Motor neuron (in vitro differentiated cells): ENCODE measurements at regions not wholly inside any gene's neighbourhood (a gene's known extent, or its start where the extent isn't known, plus 50 kb on each side); places are given as distances from the start of the nearest gene placed in this dataset.

Experiments used
- ATAC-seq, 8 experiments: fragments of 200-7000 bp; cut with Tn5 transposase; replicated peaks in 6 of 8; 2 replicates each; pipeline ENCODE4 v1.8.0; 2021; ENCODE audit warnings: mild to moderate bottlenecking in 8 of 8, moderate library complexity in 8 of 8
- H3K27ac ChIP-seq, 2 donors: fragments of 250-450 bp; sonication (Bioruptor Pico); 2 replicates each; pipeline ENCODE4 v1.9.0; 2021; ENCODE audit warnings: antibody characterized with exemption in 2 of 2, mild to moderate bottlenecking in 2 of 2, moderate library complexity in 1 of 2
- H3K4me1 ChIP-seq, 2 donors: fragments of 250-450 bp; sonication (Bioruptor Pico); replicated peaks in 1 of 2; 2 replicates each; pipeline ENCODE4 v1.6.1; 2021; ENCODE audit warnings: antibody characterized with exemption in 2 of 2, mild to moderate bottlenecking in 2 of 2, moderate library complexity in 1 of 2
- H3K4me3 ChIP-seq, 5 donors: fragments of 250-450 bp; sonication (Bioruptor Pico); 2 replicates each; pipeline ENCODE4 v1.9.0; 2021; ENCODE audit warnings: antibody characterized with exemption in 5 of 5, mild to moderate bottlenecking in 5 of 5, moderate library complexity in 4 of 5
- WGBS, 10 experiments: fragments of 450-650 bp; shearing (Covaris generic); methylation state at CpG; one replicate each; pipeline ENCODE4 v1.0.0; 2022; 5-methylcytosine and 5-hydroxymethylcytosine counted together
- in situ Hi-C, 9 experiments: fragments of 400-800 bp; cut with MboI; loops; one replicate each; pipeline ENCODE4 v1.15.0; 2021; ENCODE audit warnings: low sequenced_read_pairs in 9 of 9, low pct_unique_long_range_greater_than_20kb in 2 of 9; ENCODE audit not compliant: unreplicated experiment in 9 of 9

- no peak for ATAC-seq
- 24 to 100% (median 81%) methylated on average over 1 to 7 of the region's 8 CpGs; no CpG with 5 or more reads in 3 of the 10 experiments for WGBS, 10 experiments
- in situ Hi-C loops, result no loop called here
- H3K4me3 ChIP-seq, result no peak overlapping the region
- H3K4me1 ChIP-seq, result peaks cover 0 to 2% of the 10 kb centered on the region in 2 donors
- H3K27ac ChIP-seq, result no peak overlapping the region
Observed at GRCh38 chr1:29990304-29990703, 733.1 kb downstream of the MATN1 start.

DNA sequence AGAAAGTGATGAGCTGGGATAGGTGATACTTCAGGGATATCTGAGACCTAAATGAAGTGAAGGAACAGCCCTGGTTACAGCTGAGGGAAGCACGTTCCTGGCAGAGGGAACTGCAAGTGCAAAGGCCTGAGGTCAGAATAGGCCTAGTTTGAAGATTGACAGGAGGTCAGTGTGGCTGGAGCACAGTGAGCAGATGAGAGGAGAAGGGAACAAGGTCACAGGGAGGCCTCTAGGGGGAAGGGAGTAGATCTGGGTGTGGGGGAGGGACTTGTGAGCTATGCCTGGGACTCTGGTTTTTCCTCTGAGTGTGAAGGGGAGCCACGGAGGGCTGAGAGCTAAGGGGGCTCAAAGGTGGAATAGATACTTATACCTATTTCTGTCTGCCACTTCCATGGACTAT, 736.4 kb downstream of the MATN1 start:
- peaks cover 0 to 17% of the 10 kb centered on the region in 2 donors for H3K4me1 ChIP-seq
- WGBS, 10 experiments, result 0 to 67% (median 38%) methylated on average over 1 to 2 of the region's 2 CpGs; no CpG with 5 or more reads in 3 of the 10 experiments
- ATAC-seq, result no peak
- in situ Hi-C loops, result no loop called here
- no peak overlapping the region for H3K27ac ChIP-seq
- no peak overlapping the region for H3K4me3 ChIP-seq

DNA sequence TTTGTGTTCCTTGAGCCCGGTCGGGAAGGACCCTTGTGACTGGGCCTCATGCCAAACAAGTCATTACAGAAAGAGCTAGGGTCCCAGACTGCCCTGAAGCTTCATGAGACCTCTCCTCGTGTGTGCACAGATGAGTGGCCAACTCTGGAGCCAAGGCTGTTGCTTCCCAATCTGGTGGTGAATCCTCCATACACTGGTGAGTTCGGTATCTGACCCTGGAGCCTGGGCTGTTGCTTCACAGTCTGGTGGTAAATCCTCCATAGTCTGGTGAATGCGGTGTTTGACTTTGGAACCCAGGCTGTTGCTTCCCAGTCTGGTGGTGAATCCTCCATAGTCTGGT, 737.8 kb downstream of the MATN1 start:
- in situ Hi-C loops, result no loop called here
- Histone ChIP-seq H3K4me1 (peaks cover 0 to 17% of the 10 kb centered on the region in 2 donors), H3K4me3 (no peak overlapping the region), H3K27ac (no peak overlapping the region)
- 13 to 100% (median 77%) methylated on average over 1 to 5 of the region's 5 CpGs; no CpG with 5 or more reads in 2 of the 10 experiments for WGBS, 10 experiments
- ATAC-seq, result no peak

DNA sequence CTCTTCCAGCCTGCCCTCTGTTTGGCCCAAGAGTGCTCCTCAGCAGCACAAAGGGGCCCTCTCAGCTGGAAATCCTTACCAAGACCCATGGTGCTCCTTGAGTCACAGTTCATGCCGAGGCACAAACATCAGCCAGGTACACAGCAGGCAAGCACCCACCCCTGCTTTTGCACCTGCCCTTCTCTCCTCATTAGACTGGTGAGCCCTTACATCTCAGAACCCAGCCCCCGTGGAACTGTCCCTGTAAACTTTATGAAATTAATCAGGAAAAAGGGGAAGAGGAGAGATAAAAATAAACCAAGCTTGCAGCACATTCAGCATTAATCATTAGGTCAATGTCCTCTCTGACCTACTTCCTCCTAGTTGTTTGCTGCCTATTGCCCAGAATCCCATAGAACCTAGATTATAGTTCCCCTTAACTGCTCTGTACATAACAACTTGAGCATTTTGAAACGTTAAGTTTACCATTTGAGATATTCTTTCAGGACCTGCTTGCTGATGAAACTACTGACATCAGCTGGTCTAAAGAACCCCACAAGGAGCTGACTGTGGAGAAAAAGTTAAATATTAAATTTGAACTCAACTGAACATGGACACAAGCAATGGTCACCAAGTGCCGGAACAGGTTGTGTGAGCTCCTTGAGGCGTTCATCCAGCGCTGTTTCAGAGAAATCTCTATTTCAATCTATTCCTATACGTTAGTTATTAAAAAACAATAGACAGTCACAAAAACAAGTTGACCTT, 738.4 kb downstream of the MATN1 start:
- ATAC-seq, result peak in 2 of 8 experiments; percentile 16 to 17
- 46 to 100% (median 71%) methylated on average over 1 to 7 of the region's 7 CpGs; no CpG with 5 or more reads in 2 of the 10 experiments for WGBS, 10 experiments
- no peak overlapping the region for H3K27ac ChIP-seq
- peaks cover 0 to 17% of the 10 kb centered on the region in 2 donors for H3K4me1 ChIP-seq
- in situ Hi-C loops, result no loop called here
- no peak overlapping the region for H3K4me3 ChIP-seq

DNA sequence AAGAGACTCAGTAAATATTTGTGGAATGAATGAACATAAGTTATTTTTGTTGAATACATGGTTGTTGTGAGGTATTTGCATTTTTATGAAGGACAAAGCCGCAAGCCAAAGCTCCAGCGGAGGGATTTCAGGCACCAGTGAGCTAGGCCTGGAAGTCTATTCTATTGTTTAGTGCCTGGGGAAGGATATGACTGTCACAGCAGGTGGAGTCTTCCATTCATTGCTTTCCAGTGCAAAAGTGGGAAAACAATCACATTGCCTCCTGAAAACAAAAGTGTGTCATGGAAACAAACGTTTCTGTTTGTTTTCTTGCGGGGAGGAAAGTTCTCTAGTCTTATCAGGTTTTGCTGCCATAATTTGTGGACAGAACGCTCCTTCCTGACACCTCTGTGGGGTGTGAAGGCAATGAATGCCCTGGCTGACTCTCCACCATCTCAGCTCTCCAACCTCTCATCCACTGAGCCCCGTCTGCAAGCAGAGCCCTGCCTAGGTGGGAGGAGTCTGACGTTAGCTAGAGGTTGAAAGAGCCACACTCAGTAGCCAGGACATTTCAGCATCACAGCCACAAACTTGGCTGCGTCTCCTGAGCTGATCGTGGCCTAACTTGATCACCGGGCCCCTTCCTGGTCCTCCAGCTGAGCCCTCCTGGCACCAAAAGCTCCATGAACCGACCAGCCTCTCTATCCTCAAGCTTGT, 739.1 kb downstream of the MATN1 start:
- H3K27ac ChIP-seq, result no peak overlapping the region
- in situ Hi-C loops, result no loop called here
- H3K4me3 ChIP-seq, result no peak overlapping the region
- 20 to 75% (median 51%) methylated on average over 1 to 10 of the region's 11 CpGs; no CpG with 5 or more reads in 1 of the 10 experiments for WGBS, 10 experiments
- ATAC-seq, result peak in 6 of 8 experiments; percentile 27 to 58 (median 46)
- peaks cover 0 to 17% of the 10 kb centered on the region in 2 donors for H3K4me1 ChIP-seq

DNA sequence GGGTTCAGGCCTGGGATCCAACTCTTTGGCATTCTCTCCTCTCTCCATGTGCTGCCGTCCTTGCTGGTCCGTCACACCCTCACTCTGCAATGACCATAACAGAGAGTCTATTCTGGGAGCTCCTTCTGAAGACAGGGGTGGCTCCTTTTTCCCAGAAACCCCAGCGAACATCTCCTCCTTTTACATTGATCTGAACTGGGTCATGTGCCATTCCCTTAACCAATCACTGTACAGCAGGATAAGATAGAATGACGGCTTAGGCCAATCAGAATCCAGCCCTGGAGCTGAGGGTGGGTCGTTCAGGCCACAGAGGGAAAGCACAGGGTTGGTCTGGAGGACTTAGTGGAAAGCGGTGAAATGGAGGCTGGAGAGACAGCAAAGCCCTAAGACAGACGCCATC, 740.1 kb downstream of the MATN1 start:
- WGBS, 10 experiments, result 46 to 100% (median 80%) methylated on average over 1 to 7 of the region's 7 CpGs; no CpG with 5 or more reads in 2 of the 10 experiments
- no peak overlapping the region for H3K27ac ChIP-seq
- peaks cover 0 to 17% of the 10 kb centered on the region in 2 donors for H3K4me1 ChIP-seq
- in situ Hi-C loops, result no loop called here
- H3K4me3 ChIP-seq, result no peak overlapping the region
- peak in 1 of 8 experiments; percentile 56 for ATAC-seq

- no peak for ATAC-seq
- in situ Hi-C loops, result no loop called here
- Histone ChIP-seq H3K4me1 (peaks cover 0 to 15% of the 10 kb centered on the region in 2 donors), H3K27ac (no peak overlapping the region), H3K4me3 (no peak overlapping the region)
- WGBS, 10 experiments, result 0 to 83% (median 30%) methylated on average over 1 to 5 of the region's 5 CpGs; no CpG with 5 or more reads in 1 of the 10 experiments
Observed at GRCh38 chr1:29981586-29982239, 741.7 kb downstream of the MATN1 start.

GRCh38 chr1:29977550-29977949, 741.2 kb downstream of the PTPRU start:
- Histone ChIP-seq H3K27ac (no peak overlapping the region), H3K4me1 (peaks cover 20 to 21% of the 10 kb centered on the region in 2 donors), H3K4me3 (no peak overlapping the region)
- 8 to 76% (median 52%) methylated on average over 4 of the region's 4 CpGs; no CpG with 5 or more reads in 1 of the 10 experiments for WGBS, 10 experiments
- ATAC-seq, result no peak
- in situ Hi-C loops, result no loop called here

DNA sequence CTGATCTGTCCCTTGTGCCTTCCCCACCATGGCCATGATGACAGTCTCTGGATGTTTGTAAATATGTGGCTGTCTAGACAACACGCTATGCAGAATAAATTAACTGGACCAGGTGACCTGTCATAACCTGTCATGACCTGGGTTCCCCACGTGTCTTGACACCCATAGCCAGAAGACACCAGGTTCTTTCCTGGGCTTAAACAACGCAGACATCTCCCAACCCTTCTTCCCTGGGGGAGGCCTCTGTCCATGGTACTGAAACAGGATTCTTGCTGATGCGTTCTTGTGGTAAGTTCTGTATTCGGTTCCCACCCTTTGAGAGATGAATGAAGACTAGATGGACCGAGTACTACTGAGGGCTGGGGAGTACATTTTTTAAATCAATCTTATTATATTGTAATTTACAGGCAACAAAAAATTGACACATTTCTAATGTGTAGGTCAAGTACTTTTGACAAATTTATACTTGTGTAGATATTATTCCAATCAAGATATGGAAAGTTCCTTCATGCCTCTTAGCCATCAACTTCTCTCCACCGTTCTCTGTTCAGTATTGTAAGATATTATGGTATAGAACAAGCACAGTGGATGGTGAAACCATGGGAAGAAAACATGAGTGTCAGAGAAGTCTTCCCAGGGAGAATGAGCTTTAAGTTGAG, 738.8 kb downstream of the PTPRU start:
- ATAC-seq, result peak in 2 of 8 experiments; percentile 22 to 31

GRCh38 chr1:29974316-29974724, 738.0 kb downstream of the PTPRU start:
- H3K27ac ChIP-seq, result no peak overlapping the region
- peak in 7 of 8 experiments; percentile 63 to 98 (median 70) for ATAC-seq
- in situ Hi-C loops, result no loop called here
- peaks cover 22 to 28% of the 10 kb centered on the region in 2 donors for H3K4me1 ChIP-seq
- 0 to 13% (median 0%) methylated on average over 1 of the region's 1 CpG; no CpG with 5 or more reads in 2 of the 10 experiments for WGBS, 10 experiments
- H3K4me3 ChIP-seq, result no peak overlapping the region

More for the DNA sequence above, 738.8 kb downstream of the PTPRU start:
- WGBS, 10 experiments, result 7 to 55% (median 45%) methylated on average over 1 to 7 of the region's 7 CpGs; no CpG with 5 or more reads in 1 of the 10 experiments
- in situ Hi-C loops, result no loop called here
- Histone ChIP-seq H3K27ac (no peak overlapping the region), H3K4me1 (peaks cover 22 to 28% of the 10 kb centered on the region in 2 donors), H3K4me3 (no peak overlapping the region)

DNA sequence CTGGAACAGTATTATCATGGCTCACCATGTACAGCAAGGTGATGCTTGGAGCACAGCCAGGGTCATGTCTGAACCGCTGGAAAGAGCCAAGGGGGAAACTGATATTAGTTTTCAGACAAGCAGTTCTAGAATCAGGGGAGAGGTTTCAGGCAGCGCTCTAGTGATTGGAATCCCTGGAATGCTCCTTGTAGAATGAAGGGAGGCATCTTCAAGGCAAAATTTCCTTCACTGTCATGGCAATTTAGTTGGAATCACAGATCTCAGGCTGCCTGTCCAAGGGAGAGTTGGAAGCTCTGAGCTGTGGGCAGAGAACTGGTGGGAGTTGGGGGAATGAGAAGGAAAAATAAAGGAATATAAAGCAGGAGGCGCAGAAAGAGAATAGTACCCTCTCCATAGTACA, 737.1 kb downstream of the PTPRU start:
- peaks cover 22 to 28% of the 10 kb centered on the region in 2 donors for H3K4me1 ChIP-seq
- H3K4me3 ChIP-seq, result no peak overlapping the region
- 17 to 92% (median 58%) methylated on average over 1 to 3 of the region's 3 CpGs; no CpG with 5 or more reads in 2 of the 10 experiments for WGBS, 10 experiments
- no peak overlapping the region for H3K27ac ChIP-seq
- in situ Hi-C loops, result no loop called here
- no peak for ATAC-seq

GRCh38 chr1:29972421-29973053, 736.2 kb downstream of the PTPRU start:
- no peak overlapping the region for H3K27ac ChIP-seq
- in situ Hi-C loops, result no loop called here
- WGBS, 10 experiments, result 20 to 80% (median 49%) methylated on average over 1 to 5 of the region's 5 CpGs

More at GRCh38 chr1:29972421-29973053, 736.2 kb downstream of the PTPRU start:
- peak in 6 of 8 experiments; percentile 28 to 93 (median 86) for ATAC-seq
- no peak overlapping the region for H3K4me3 ChIP-seq
- peaks cover 22 to 28% of the 10 kb centered on the region in 2 donors for H3K4me1 ChIP-seq
